PFSK-1 (cell line): ENCODE measurements at regions not wholly inside any gene's neighbourhood (a gene's known extent, or its start where the extent isn't known, plus 50 kb on each side); places are given as distances from the start of the nearest gene placed in this dataset.

ENCODE experiments used
- FOXP2 ChIP-seq: optimal IDR thresholded peaks from 2 replicates; pipeline ENCODE3; 2011; ENCODE audit warnings: borderline replicate concordance, control low read depth, inconsistent platforms; ENCODE audit not compliant: insufficient read depth; ENCODE audit errors: extremely low read length, extremely low read depth
- POLR2AphosphoS5 ChIP-seq: IDR thresholded peaks from 2 replicates; pipeline ENCODE4 v1.6.1; 2012; ENCODE audit warnings: low read depth, mild to moderate bottlenecking, control low read depth, low read length, moderate library complexity
- SIN3A ChIP-seq: IDR thresholded peaks from 2 replicates; pipeline ENCODE4 v1.6.1; 2012; ENCODE audit warnings: mild to moderate bottlenecking, low read length, moderate library complexity, borderline replicate concordance; ENCODE audit not compliant: insufficient read depth
- TAF1 ChIP-seq: IDR thresholded peaks from 2 replicates; pipeline ENCODE4 v1.6.1; 2012; ENCODE audit warnings: low read length, control low read depth, borderline replicate concordance; ENCODE audit not compliant: insufficient read depth
- TF ChIP-seq, protein P1 (sequence below), 2 experiments: IDR thresholded peaks; 2 replicates each; pipeline versions ENCODE4 v1.6.1 to v1.8.0; 2011 to 2012; ENCODE audit warnings: low read depth in 2 of 2, low read length in 2 of 2, control low read depth in 1 of 2, inconsistent platforms in 1 of 2, mild to moderate bottlenecking in 1 of 2, moderate library complexity in 1 of 2; ENCODE audit not compliant: insufficient read depth in 1 of 2

- no peak for TF ChIP-seq SIN3A
- TF ChIP-seq, protein P1, sequence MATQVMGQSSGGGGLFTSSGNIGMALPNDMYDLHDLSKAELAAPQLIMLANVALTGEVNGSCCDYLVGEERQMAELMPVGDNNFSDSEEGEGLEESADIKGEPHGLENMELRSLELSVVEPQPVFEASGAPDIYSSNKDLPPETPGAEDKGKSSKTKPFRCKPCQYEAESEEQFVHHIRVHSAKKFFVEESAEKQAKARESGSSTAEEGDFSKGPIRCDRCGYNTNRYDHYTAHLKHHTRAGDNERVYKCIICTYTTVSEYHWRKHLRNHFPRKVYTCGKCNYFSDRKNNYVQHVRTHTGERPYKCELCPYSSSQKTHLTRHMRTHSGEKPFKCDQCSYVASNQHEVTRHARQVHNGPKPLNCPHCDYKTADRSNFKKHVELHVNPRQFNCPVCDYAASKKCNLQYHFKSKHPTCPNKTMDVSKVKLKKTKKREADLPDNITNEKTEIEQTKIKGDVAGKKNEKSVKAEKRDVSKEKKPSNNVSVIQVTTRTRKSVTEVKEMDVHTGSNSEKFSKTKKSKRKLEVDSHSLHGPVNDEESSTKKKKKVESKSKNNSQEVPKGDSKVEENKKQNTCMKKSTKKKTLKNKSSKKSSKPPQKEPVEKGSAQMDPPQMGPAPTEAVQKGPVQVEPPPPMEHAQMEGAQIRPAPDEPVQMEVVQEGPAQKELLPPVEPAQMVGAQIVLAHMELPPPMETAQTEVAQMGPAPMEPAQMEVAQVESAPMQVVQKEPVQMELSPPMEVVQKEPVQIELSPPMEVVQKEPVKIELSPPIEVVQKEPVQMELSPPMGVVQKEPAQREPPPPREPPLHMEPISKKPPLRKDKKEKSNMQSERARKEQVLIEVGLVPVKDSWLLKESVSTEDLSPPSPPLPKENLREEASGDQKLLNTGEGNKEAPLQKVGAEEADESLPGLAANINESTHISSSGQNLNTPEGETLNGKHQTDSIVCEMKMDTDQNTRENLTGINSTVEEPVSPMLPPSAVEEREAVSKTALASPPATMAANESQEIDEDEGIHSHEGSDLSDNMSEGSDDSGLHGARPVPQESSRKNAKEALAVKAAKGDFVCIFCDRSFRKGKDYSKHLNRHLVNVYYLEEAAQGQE (IDR thresholded peaks at IDR 0.05; ENCODE audit: insufficient read depth in 1 of 2, low read depth in 2 of 2, low read length in 2 of 2), result no peak
- TF ChIP-seq TAF1, result no peak
- TF ChIP-seq POLR2AphosphoS5, result no peak
- no peak for TF ChIP-seq FOXP2
Observed at GRCh38 chrX:46408553-46409407, 136.4 kb downstream of the ZNF674 start.

DNA sequence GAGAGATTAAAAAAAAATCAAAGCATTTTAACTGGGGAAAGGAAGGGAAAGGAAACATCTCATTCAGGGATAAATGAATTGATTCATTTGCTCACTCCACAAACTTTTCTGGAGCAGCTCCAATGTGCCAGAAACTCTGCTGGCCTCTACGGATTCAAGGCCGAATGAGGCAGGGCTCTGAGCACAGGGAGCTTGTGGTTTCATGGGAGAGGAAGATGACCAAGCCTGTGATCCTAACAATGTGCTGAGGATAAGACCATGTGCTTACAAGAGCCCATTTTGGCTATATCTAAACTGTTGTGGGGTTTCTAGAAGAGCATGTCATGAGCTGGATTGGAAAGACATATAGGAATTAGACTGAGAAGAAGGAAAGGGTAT, 137.5 kb downstream of the ZNF674 start:
- TF ChIP-seq TAF1 (no peak), SIN3A (no peak), POLR2AphosphoS5 (no peak), FOXP2 (no peak)
- TF ChIP-seq, protein P1 (IDR thresholded peaks at IDR 0.05; ENCODE audit: insufficient read depth in 1 of 2, low read depth in 2 of 2, low read length in 2 of 2), result no peak

GRCh38 chrX:46407036-46407752, 138.0 kb downstream of the ZNF674 start:
- TF ChIP-seq, protein P1 (IDR thresholded peaks at IDR 0.05; ENCODE audit: insufficient read depth in 1 of 2, low read depth in 2 of 2, low read length in 2 of 2), result no peak
- TF ChIP-seq SIN3A (no peak), POLR2AphosphoS5 (no peak), TAF1 (no peak), FOXP2 (no peak)

DNA sequence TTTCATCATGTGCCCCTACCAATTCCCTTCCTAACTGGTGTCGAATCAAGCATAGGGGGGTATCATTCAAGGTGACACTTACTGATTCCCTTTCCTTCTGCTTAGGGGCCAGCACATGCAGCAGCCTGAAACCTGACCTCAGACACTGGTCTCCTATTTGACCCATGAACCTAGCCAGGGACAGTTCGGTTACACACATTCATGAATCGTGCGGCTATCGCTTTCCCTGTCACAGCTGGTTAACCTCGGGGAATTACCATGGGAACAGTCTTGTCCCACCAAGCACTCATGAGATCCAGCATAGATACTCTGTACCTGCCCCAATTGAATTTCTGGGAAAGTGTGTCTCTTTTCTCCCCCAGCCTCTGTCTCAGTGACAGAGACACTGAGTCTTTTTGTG, 140.4 kb downstream of the ZNF674 start:
- TF ChIP-seq, protein P1 (IDR thresholded peaks at IDR 0.05; ENCODE audit: insufficient read depth in 1 of 2, low read depth in 2 of 2, low read length in 2 of 2), result no peak
- no peak for TF ChIP-seq POLR2AphosphoS5
- TF ChIP-seq FOXP2, result no peak
- no peak for TF ChIP-seq TAF1
- TF ChIP-seq SIN3A, result no peak
